ENCODE measurements at regions not wholly inside any gene's neighbourhood (a gene's known extent, or its start where the extent isn't known, plus 50 kb on each side); places are given as distances from the start of the nearest gene placed in this dataset.

DNA sequence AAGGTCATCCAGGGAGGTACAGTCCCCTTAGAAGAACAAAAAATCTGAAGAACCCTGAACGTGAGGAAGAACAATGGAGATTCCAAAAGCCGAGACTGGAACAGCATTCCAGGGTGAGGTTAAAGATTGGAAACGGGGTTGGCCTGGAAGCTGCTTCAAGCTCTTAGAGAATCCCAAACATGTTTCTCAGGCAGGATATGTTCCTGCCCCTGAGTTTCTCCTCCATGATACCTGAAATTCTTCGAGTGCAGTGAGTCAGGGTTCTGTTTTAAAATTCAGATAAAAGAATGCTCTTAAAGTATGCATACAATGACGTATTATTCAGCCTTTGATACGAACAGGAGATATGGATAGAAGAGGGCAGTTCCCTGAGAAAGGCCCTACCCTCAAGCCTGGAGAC lies 293.1 kb downstream of the HS3ST3B1 start:
- TF ChIP-seq, protein P1, sequence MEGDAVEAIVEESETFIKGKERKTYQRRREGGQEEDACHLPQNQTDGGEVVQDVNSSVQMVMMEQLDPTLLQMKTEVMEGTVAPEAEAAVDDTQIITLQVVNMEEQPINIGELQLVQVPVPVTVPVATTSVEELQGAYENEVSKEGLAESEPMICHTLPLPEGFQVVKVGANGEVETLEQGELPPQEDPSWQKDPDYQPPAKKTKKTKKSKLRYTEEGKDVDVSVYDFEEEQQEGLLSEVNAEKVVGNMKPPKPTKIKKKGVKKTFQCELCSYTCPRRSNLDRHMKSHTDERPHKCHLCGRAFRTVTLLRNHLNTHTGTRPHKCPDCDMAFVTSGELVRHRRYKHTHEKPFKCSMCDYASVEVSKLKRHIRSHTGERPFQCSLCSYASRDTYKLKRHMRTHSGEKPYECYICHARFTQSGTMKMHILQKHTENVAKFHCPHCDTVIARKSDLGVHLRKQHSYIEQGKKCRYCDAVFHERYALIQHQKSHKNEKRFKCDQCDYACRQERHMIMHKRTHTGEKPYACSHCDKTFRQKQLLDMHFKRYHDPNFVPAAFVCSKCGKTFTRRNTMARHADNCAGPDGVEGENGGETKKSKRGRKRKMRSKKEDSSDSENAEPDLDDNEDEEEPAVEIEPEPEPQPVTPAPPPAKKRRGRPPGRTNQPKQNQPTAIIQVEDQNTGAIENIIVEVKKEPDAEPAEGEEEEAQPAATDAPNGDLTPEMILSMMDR (IDR thresholded peaks at IDR 0.05), result no peak
- no peak for TF ChIP-seq POLR2AphosphoS5 (IDR thresholded peaks at IDR 0.05)
- TF ChIP-seq EP300 (IDR thresholded peaks at IDR 0.05), result no peak
